Mesendoderm (in vitro differentiated cells): ENCODE measurements at regions not wholly inside any gene's neighbourhood (a gene's known extent, or its start where the extent isn't known, plus 50 kb on each side); places are given as distances from the start of the nearest gene placed in this dataset.

Experiments
- DNase-seq: peaks from one replicate; pipeline ENCODE4 v3.0.0; 2013
- H2AK5ac ChIP-seq: 2 replicates; pipeline ENCODE4 v1.6.1; 2013; ENCODE audit warnings: low read length, inconsistent platforms
- H2BK120ac ChIP-seq: 2 replicates; pipeline ENCODE4 v1.6.1; 2013; ENCODE audit warnings: low read depth, mild to moderate bottlenecking, low read length, moderate library complexity, mixed read lengths
- H2BK15ac ChIP-seq: replicated peaks from 2 replicates; pipeline ENCODE4 v1.6.1; 2013; ENCODE audit warnings: low read depth, mild to moderate bottlenecking, moderate library complexity
- H2BK5ac ChIP-seq: 2 replicates; pipeline ENCODE4 v1.6.1; 2013; ENCODE audit warnings: low read length, inconsistent platforms
- H3K18ac ChIP-seq: 2 replicates; pipeline ENCODE4 v1.6.1; 2013; ENCODE audit warnings: mild to moderate bottlenecking, low read length, mixed read lengths
- H3K23ac ChIP-seq: one replicate; pipeline ENCODE4 v1.6.1; 2013; ENCODE audit warnings: low read length
- H3K27ac ChIP-seq: 2 replicates; pipeline ENCODE4 v1.5.1; 2013; ENCODE audit warnings: low read depth, mild to moderate bottlenecking, inconsistent platforms, low read length, moderate library complexity
- H3K27me3 ChIP-seq: 2 replicates; pipeline ENCODE4 v1.6.1; 2013; ENCODE audit warnings: low read length, control low read depth, mild to moderate bottlenecking, inconsistent platforms; ENCODE audit not compliant: insufficient read depth, poor library complexity
- H3K36me3 ChIP-seq: 2 replicates; pipeline ENCODE4 v1.6.1; 2013; ENCODE audit warnings: low read length, inconsistent platforms; ENCODE audit not compliant: control insufficient read depth, insufficient read depth
- H3K4ac ChIP-seq: one replicate; pipeline ENCODE4 v1.6.1; 2013; ENCODE audit warnings: low read depth, mild to moderate bottlenecking, low read length, moderate library complexity
- H3K4me1 ChIP-seq: 2 replicates; pipeline ENCODE4 v1.6.1; 2013; ENCODE audit warnings: low read depth, low read length, inconsistent platforms; ENCODE audit not compliant: control insufficient read depth
- H3K4me2 ChIP-seq: 2 replicates; pipeline ENCODE4 v1.6.1; 2013; ENCODE audit warnings: low read length
- H3K4me3 ChIP-seq: 2 replicates; pipeline ENCODE4 v1.5.1; 2013; ENCODE audit warnings: mild to moderate bottlenecking, low read length
- H3K56ac ChIP-seq: one replicate; pipeline ENCODE4 v1.6.1; 2013; ENCODE audit warnings: low read length
- H3K79me1 ChIP-seq: 2 replicates; pipeline ENCODE4 v1.6.1; 2013; ENCODE audit warnings: low read length, inconsistent platforms
- H3K79me2 ChIP-seq: 2 replicates; pipeline ENCODE4 v1.6.1; 2013; ENCODE audit warnings: mild to moderate bottlenecking, low read length; ENCODE audit not compliant: control insufficient read depth, insufficient read depth
- H3K9ac ChIP-seq: 2 replicates; pipeline ENCODE4 v1.6.1; 2013; ENCODE audit warnings: low read length, inconsistent platforms
- H4K5ac ChIP-seq: one replicate; pipeline ENCODE4 v1.6.1; 2013; ENCODE audit warnings: low read length
- H4K8ac ChIP-seq: one replicate; pipeline ENCODE4 v1.6.1; 2013; ENCODE audit warnings: low read depth, mild to moderate bottlenecking, control low read depth, low read length, moderate library complexity
- WGBS: extraction: QIAGEN DNeasy Blood & Tissue Kit; methylation state at CpG from one replicate; pipeline ENCODE4 v1.1.7; 2013; ENCODE audit warnings: low lambda C conversion rate, missing lambda C conversion rate; ENCODE audit not compliant: insufficient coverage; ENCODE audit errors: extremely low coverage; 5-methylcytosine and 5-hydroxymethylcytosine counted together

GRCh38 chr20:36086767-36087166, 67.8 kb upstream of the EPB41L1 start:
- no peak overlapping the region for H3K18ac ChIP-seq
- peak overlapping the region; percentile 28 for H3K56ac ChIP-seq
- no CpG with 5 or more reads among the region's 2 CpGs for WGBS
- no peak overlapping the region for H3K27ac ChIP-seq
- H2AK5ac ChIP-seq: no peak overlapping the region
- no peak overlapping the region for H2BK120ac ChIP-seq
- no peak overlapping the region for H2BK15ac ChIP-seq
- peak; percentile 60 for DNase-seq
- H4K8ac ChIP-seq: no peak overlapping the region
- H3K4me3 ChIP-seq: no peak overlapping the region
- H2BK5ac ChIP-seq: no peak overlapping the region
- no peaks in the 10 kb centered on the region for H3K36me3 ChIP-seq
- H3K23ac ChIP-seq: no peak overlapping the region
- no peak overlapping the region for H3K4me2 ChIP-seq
- H3K79me1 ChIP-seq: no peaks in the 10 kb centered on the region
- H3K4ac ChIP-seq: no peak overlapping the region
- peaks cover 4% of the 10 kb centered on the region for H3K4me1 ChIP-seq
- no peaks in the 10 kb centered on the region for H3K79me2 ChIP-seq
- no peak overlapping the region for H3K9ac ChIP-seq
- no peak overlapping the region for H4K5ac ChIP-seq
- no peaks in the 10 kb centered on the region for H3K27me3 ChIP-seq

- peaks cover 9% of the 10 kb centered on the region for H3K4me1 ChIP-seq
- no peaks in the 10 kb centered on the region for H3K79me2 ChIP-seq
- H3K4me3 ChIP-seq: no peak overlapping the region
- no peak for DNase-seq
- no peak overlapping the region for H3K9ac ChIP-seq
- no peak overlapping the region for H4K8ac ChIP-seq
- H2BK15ac ChIP-seq: no peak overlapping the region
- no peaks in the 10 kb centered on the region for H3K27me3 ChIP-seq
- H2BK5ac ChIP-seq: no peak overlapping the region
- H3K18ac ChIP-seq: no peak overlapping the region
- no peak overlapping the region for H4K5ac ChIP-seq
- H3K4me2 ChIP-seq: no peak overlapping the region
- H2AK5ac ChIP-seq: no peak overlapping the region
- no peaks in the 10 kb centered on the region for H3K79me1 ChIP-seq
- H2BK120ac ChIP-seq: no peak overlapping the region
- no peaks in the 10 kb centered on the region for H3K36me3 ChIP-seq
- H3K56ac ChIP-seq: no peak overlapping the region
- no peak overlapping the region for H3K27ac ChIP-seq
- no peak overlapping the region for H3K23ac ChIP-seq
- no CpG with 5 or more reads among the region's 5 CpGs for WGBS
- no peak overlapping the region for H3K4ac ChIP-seq
These were observed 64.3 kb upstream of the EPB41L1 start for GRCh38 chr20:36090223-36090622.

GRCh38 chr20:36091561-36092397, 62.8 kb upstream of the EPB41L1 start:
- Histone ChIP-seq H3K9ac (no peak overlapping the region), H3K27ac (no peak overlapping the region), H3K4me2 (peak overlapping the region; percentile 2), H4K5ac (no peak overlapping the region), H3K18ac (peak overlapping the region; percentile 89), H3K4me3 (no peak overlapping the region), H3K27me3 (no peaks in the 10 kb centered on the region), H2BK15ac (no peak overlapping the region), H3K4ac (no peak overlapping the region), H2BK5ac (no peak overlapping the region), H2AK5ac (no peak overlapping the region), H3K56ac (peak overlapping the region; percentile 12), H3K36me3 (no peaks in the 10 kb centered on the region), H2BK120ac (no peak overlapping the region), H3K79me2 (no peaks in the 10 kb centered on the region), H3K4me1 (peaks cover 8% of the 10 kb centered on the region), H3K23ac (no peak overlapping the region), H4K8ac (no peak overlapping the region), H3K79me1 (no peaks in the 10 kb centered on the region)
- peak; percentile 85 for DNase-seq
- no CpG with 5 or more reads among the region's 42 CpGs for WGBS

- H3K27ac ChIP-seq: no peak overlapping the region
- H3K4me2 ChIP-seq: peak overlapping the region; percentile 99
- peaks cover 12% of the 10 kb centered on the region for H3K4me1 ChIP-seq
- H3K9ac ChIP-seq: peak overlapping the region; percentile 66
- H4K8ac ChIP-seq: no peak overlapping the region
- H2BK15ac ChIP-seq: no peak overlapping the region
- peak overlapping the region; percentile 29 for H3K4me3 ChIP-seq
- DNase-seq: peak; percentile 36
- no peaks in the 10 kb centered on the region for H3K79me2 ChIP-seq
- no peak overlapping the region for H4K5ac ChIP-seq
- H3K27me3 ChIP-seq: no peaks in the 10 kb centered on the region
- peak overlapping the region; percentile 99 for H3K23ac ChIP-seq
- H3K79me1 ChIP-seq: no peaks in the 10 kb centered on the region
- H3K36me3 ChIP-seq: no peaks in the 10 kb centered on the region
- H2BK120ac ChIP-seq: no peak overlapping the region
- no peak overlapping the region for H2AK5ac ChIP-seq
- H2BK5ac ChIP-seq: no peak overlapping the region
- H3K18ac ChIP-seq: peak overlapping the region; percentile 89
- H3K56ac ChIP-seq: peak overlapping the region; percentile 90
- no CpG with 5 or more reads among the region's 89 CpGs for WGBS
- H3K4ac ChIP-seq: no peak overlapping the region
These were observed 62.0 kb upstream of the EPB41L1 start for GRCh38 chr20:36092398-36093024.

GRCh38 chr20:36093025-36093803, 61.3 kb upstream of the EPB41L1 start:
- Histone ChIP-seq H2AK5ac (peak overlapping the region; percentile 65), H3K9ac (peak overlapping the region; percentile 66), H3K18ac (no peak overlapping the region), H3K27ac (no peak overlapping the region), H3K79me2 (no peaks in the 10 kb centered on the region), H2BK15ac (no peak overlapping the region), H3K4me3 (peak overlapping the region; percentile 29), H3K4me1 (peaks cover 17% of the 10 kb centered on the region), H3K4me2 (peak overlapping the region; percentile 99), H4K8ac (no peak overlapping the region), H3K56ac (peak overlapping the region; percentile 90), H3K79me1 (no peaks in the 10 kb centered on the region), H3K27me3 (no peaks in the 10 kb centered on the region), H3K4ac (no peak overlapping the region), H3K23ac (peak overlapping the region; percentile 99), H2BK120ac (no peak overlapping the region), H2BK5ac (peak overlapping the region; percentile 41), H3K36me3 (no peaks in the 10 kb centered on the region), H4K5ac (no peak overlapping the region)
- no peak for DNase-seq
- no CpG with 5 or more reads among the region's 78 CpGs for WGBS
